GM21423 (cell line): ENCODE measurements at regions not wholly inside any gene's neighbourhood (a gene's known extent, or its start where the extent isn't known, plus 50 kb on each side); places are given as distances from the start of the nearest gene placed in this dataset.

Experiments
- ATAC-seq: cut with Tn5 transposase; IDR thresholded peaks from one replicate; pipeline ENCODE4 v1.9.1; 2021; ENCODE audit warnings: mild to moderate bottlenecking, moderate library complexity; ENCODE audit not compliant: unreplicated experiment

- ATAC-seq = no peak
Observed at GRCh38 chr16:7103056-7103455, 229.6 kb upstream of the RBFOX1 start.

GRCh38 chr16:7101054-7101453, 231.6 kb upstream of the RBFOX1 start:
- no peak for ATAC-seq

GRCh38 chr16:7097518-7097917, 235.1 kb upstream of the RBFOX1 start:
- no peak for ATAC-seq

GRCh38 chr16:7093511-7093910, 239.1 kb upstream of the RBFOX1 start:
- ATAC-seq = no peak

GRCh38 chr16:7090628-7091115, 242.0 kb upstream of the RBFOX1 start:
- no peak for ATAC-seq

GRCh38 chr16:7089751-7090150, 242.9 kb upstream of the RBFOX1 start:
- ATAC-seq = no peak

GRCh38 chr16:7088711-7089110, 243.9 kb upstream of the RBFOX1 start:
- no peak for ATAC-seq

GRCh38 chr16:7086822-7087616, 245.6 kb upstream of the RBFOX1 start:
- no peak for ATAC-seq

- ATAC-seq = no peak
Observed at GRCh38 chr16:7085776-7086175, 246.9 kb upstream of the RBFOX1 start.

- ATAC-seq = no peak
Observed at GRCh38 chr16:7083096-7083495, 249.5 kb upstream of the RBFOX1 start.

- no peak for ATAC-seq
Observed at GRCh38 chr16:7077636-7078035, 255.0 kb upstream of the RBFOX1 start.

- no peak for ATAC-seq
Observed at GRCh38 chr16:7074715-7075114, 257.9 kb upstream of the RBFOX1 start.

- no peak for ATAC-seq
Observed at GRCh38 chr16:7057458-7057857, 275.2 kb upstream of the RBFOX1 start.

GRCh38 chr16:7055443-7055842, 277.2 kb upstream of the RBFOX1 start:
- ATAC-seq = no peak

- ATAC-seq = no peak
Observed at GRCh38 chr16:7051591-7052349, 280.9 kb upstream of the RBFOX1 start.

GRCh38 chr16:7044331-7044730, 288.3 kb upstream of the RBFOX1 start:
- ATAC-seq = no peak

- ATAC-seq = no peak
Observed at GRCh38 chr16:7038475-7038874, 294.2 kb upstream of the RBFOX1 start.

GRCh38 chr16:7037495-7037894, 295.1 kb upstream of the RBFOX1 start:
- no peak for ATAC-seq

GRCh38 chr16:7031031-7031430, 301.6 kb upstream of the RBFOX1 start:
- no peak for ATAC-seq

- ATAC-seq = no peak
Observed at GRCh38 chr16:7027401-7027800, 305.2 kb upstream of the RBFOX1 start.

GRCh38 chr16:7026639-7027038, 306.0 kb upstream of the RBFOX1 start:
- ATAC-seq = no peak

GRCh38 chr16:7025616-7026190, 306.9 kb upstream of the RBFOX1 start:
- no peak for ATAC-seq
